ENCODE measurements at regions not wholly inside any gene's neighbourhood (a gene's known extent, or its start where the extent isn't known, plus 50 kb on each side); places are given as distances from the start of the nearest gene placed in this dataset.

DNA sequence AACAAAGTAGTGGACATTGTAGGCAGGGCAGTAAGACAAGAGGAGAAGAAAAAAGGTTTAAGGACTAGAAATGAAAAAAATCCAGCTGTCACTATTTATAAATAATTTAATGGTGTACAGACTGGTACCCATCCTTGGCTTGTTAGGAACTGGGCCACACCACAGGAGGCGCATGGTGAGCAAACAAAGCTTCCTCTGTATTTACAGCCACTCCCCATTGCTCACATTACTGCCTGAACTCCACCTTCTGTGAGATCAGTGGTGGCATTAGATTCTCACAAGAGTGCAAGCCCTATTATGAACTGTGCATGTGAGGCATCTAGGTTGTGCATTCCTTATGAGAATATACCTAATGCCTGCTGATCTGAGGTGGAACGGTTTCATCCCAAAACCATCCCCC, 62.6 kb upstream of the DMAC1 start:
- TF ChIP-seq, protein P1, sequence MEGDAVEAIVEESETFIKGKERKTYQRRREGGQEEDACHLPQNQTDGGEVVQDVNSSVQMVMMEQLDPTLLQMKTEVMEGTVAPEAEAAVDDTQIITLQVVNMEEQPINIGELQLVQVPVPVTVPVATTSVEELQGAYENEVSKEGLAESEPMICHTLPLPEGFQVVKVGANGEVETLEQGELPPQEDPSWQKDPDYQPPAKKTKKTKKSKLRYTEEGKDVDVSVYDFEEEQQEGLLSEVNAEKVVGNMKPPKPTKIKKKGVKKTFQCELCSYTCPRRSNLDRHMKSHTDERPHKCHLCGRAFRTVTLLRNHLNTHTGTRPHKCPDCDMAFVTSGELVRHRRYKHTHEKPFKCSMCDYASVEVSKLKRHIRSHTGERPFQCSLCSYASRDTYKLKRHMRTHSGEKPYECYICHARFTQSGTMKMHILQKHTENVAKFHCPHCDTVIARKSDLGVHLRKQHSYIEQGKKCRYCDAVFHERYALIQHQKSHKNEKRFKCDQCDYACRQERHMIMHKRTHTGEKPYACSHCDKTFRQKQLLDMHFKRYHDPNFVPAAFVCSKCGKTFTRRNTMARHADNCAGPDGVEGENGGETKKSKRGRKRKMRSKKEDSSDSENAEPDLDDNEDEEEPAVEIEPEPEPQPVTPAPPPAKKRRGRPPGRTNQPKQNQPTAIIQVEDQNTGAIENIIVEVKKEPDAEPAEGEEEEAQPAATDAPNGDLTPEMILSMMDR (IDR thresholded peaks at IDR 0.05): no peak
- TF ChIP-seq EZH2 (IDR thresholded peaks at IDR 0.05): no peak
